Fibroblast of skin of scalp (primary cell): ENCODE measurements at regions not wholly inside any gene's neighbourhood (a gene's known extent, or its start where the extent isn't known, plus 50 kb on each side); places are given as distances from the start of the nearest gene placed in this dataset.
A peak's percentile ranks its signal among the peaks of the same experiment; 100 is the strongest.
"Not testable (repeated sequence)": the region's sequence is repeated elsewhere in the genome, so short reads cannot be mapped to it uniquely, and the experiment has no call there.

ENCODE experiments used
- DNase-seq: peaks from one replicate; pipeline ENCODE4 v3.0.0-alpha.2; 2013

GRCh38 chr15:67945951-67946700 is 106.3 kb upstream of the RNU6-1 start:
- peak; percentile 61 for DNase-seq

GRCh38 chr15:67946701-67947100 is 106.9 kb upstream of the RNU6-1 start:
- no peak for DNase-seq

- no peak for DNase-seq
Measured at GRCh38 chr15:67947254-67948039, 106.7 kb upstream of the PIAS1 start.

- no peak for DNase-seq
Measured at GRCh38 chr15:67948215-67948614, 105.9 kb upstream of the PIAS1 start.

GRCh38 chr15:67951187-67951586 is 102.9 kb upstream of the PIAS1 start:
- not testable (repeated sequence) for DNase-seq

GRCh38 chr15:67953299-67953698 is 100.8 kb upstream of the PIAS1 start:
- DNase-seq: no peak

GRCh38 chr15:67955252-67955651 is 98.9 kb upstream of the PIAS1 start:
- DNase-seq: peak; percentile 27

GRCh38 chr15:67957435-67958132 is 96.5 kb upstream of the PIAS1 start:
- DNase-seq: no peak

- peak; percentile 68 for DNase-seq
Measured at GRCh38 chr15:67967871-67968431, 86.2 kb upstream of the PIAS1 start.

GRCh38 chr15:67968564-67968963 is 85.6 kb upstream of the PIAS1 start:
- DNase-seq: no peak

- DNase-seq: no peak
Measured at GRCh38 chr15:67968966-67969365, 85.1 kb upstream of the PIAS1 start.

GRCh38 chr15:67969892-67970291 is 84.2 kb upstream of the PIAS1 start:
- no peak for DNase-seq

- DNase-seq: no peak
Measured at GRCh38 chr15:67972377-67972776, 81.7 kb upstream of the PIAS1 start.

GRCh38 chr15:67973846-67974245 is 80.3 kb upstream of the PIAS1 start:
- DNase-seq: no peak

- DNase-seq: no peak
Measured at GRCh38 chr15:67976506-67977073, 77.5 kb upstream of the PIAS1 start.

- no peak for DNase-seq
Measured at GRCh38 chr15:67977414-67978089, 76.6 kb upstream of the PIAS1 start.

GRCh38 chr15:67979281-67979680 is 74.8 kb upstream of the PIAS1 start:
- no peak for DNase-seq

- no peak for DNase-seq
Measured at GRCh38 chr15:67980171-67980570, 73.9 kb upstream of the PIAS1 start.

GRCh38 chr15:67980773-67981685 is 73.1 kb upstream of the PIAS1 start:
- DNase-seq: no peak

GRCh38 chr15:67981848-67982247 is 72.3 kb upstream of the PIAS1 start:
- DNase-seq: no peak

GRCh38 chr15:67991706-67992105 is 62.4 kb upstream of the PIAS1 start:
- no peak for DNase-seq
